ENCODE measurements at regions not wholly inside any gene's neighbourhood (a gene's known extent, or its start where the extent isn't known, plus 50 kb on each side); places are given as distances from the start of the nearest gene placed in this dataset.

GRCh38 chr11:70716986-70717775, 318.9 kb downstream of the CTTN start:
- Histone ChIP-seq H3K9me2 (ENCODE audit: insufficient read depth) (no peaks in the 10 kb centered on the region), H3K27ac (ENCODE audit: low read depth, low read length) (no peak overlapping the region), H3K36me3 (ENCODE audit: control insufficient read depth in 1 of 2, insufficient read depth in 2 of 2, low read length in 2 of 2) (no peaks in the 10 kb centered on the region), H3K4me2 (ENCODE audit: low read length) (no peak overlapping the region), H3K9ac (ENCODE audit: low read length) (no peak overlapping the region), H3K79me2 (ENCODE audit: insufficient read depth, low read length) (no peaks in the 10 kb centered on the region), H3K27me3 (ENCODE audit: insufficient read depth, low read length) (no peaks in the 10 kb centered on the region), H2AFZ (ENCODE audit: low read depth, low read length, poor library complexity, severe bottlenecking) (no peak overlapping the region), H3K4me3 (replicated peaks in 1 of 2; ENCODE audit: low read depth in 1 of 2, low read length in 2 of 2) (no peak overlapping the region), H3K4me1 (ENCODE audit: control insufficient read depth in 1 of 2, insufficient read depth in 2 of 2, low read length in 2 of 2) (no peaks in the 10 kb centered on the region), H3K9me3 (ENCODE audit: control insufficient read depth in 1 of 2, insufficient read depth in 1 of 2, low read depth in 1 of 2, low read length in 2 of 2) (no peaks in the 10 kb centered on the region), H4K20me1 (ENCODE audit: insufficient read depth) (no peaks in the 10 kb centered on the region)
- no peak for ATAC-seq
- intact Hi-C loops (cut with micrococcal nuclease): no loop called here
- ChIA-PET RAD21 (ENCODE audit: low non-redundant PET in 1 of 2, low total read pairs in 2 of 2, uncharacterized antibody in 2 of 2, unreplicated experiment in 2 of 2) (no interaction called here), CTCF (no interaction called here), POLR2A (no interaction called here)
- BruUV-seq (replicated peaks): no TSS peak
- TF ChIP-seq SIN3A (IDR thresholded peaks at IDR 0.05; ENCODE audit: low read depth) (no peak), CBX3 (IDR thresholded peaks at IDR 0.05; ENCODE audit: low read depth) (no peak), POLR2AphosphoS5 (IDR thresholded peaks at IDR 0.05; ENCODE audit: low read depth, low read length) (no peak), YY1 (IDR thresholded peaks at IDR 0.05; ENCODE audit: extremely low read depth, insufficient replicate concordance, low read depth, low read length) (no peak), POLR2A (IDR thresholded peaks at IDR 0.05; ENCODE audit: borderline replicate concordance, extremely low read depth, insufficient read depth, insufficient read length) (no peak), ELF1 (IDR thresholded peaks at IDR 0.05; ENCODE audit: borderline replicate concordance, low read depth) (no peak), EZH2 (IDR thresholded peaks at IDR 0.05) (no peak)
- DNase-seq (ENCODE audit: low read depth, low spot score): no peak

GRCh38 chr11:70717936-70718595, 319.7 kb downstream of the CTTN start:
- H3K4me1 ChIP-seq (ENCODE audit: control insufficient read depth in 1 of 2, insufficient read depth in 2 of 2, low read length in 2 of 2): no peaks in the 10 kb centered on the region
- H4K20me1 ChIP-seq (ENCODE audit: insufficient read depth): no peaks in the 10 kb centered on the region
- no peaks in the 10 kb centered on the region for H3K36me3 ChIP-seq (ENCODE audit: control insufficient read depth in 1 of 2, insufficient read depth in 2 of 2, low read length in 2 of 2)
- no peak overlapping the region for H3K4me2 ChIP-seq (ENCODE audit: low read length)
- no peaks in the 10 kb centered on the region for H3K27me3 ChIP-seq (ENCODE audit: insufficient read depth, low read length)
- BruUV-seq (replicated peaks): no TSS peak
- no peaks in the 10 kb centered on the region for H3K9me2 ChIP-seq (ENCODE audit: insufficient read depth)
- CTCF ChIA-PET: no interaction called here
- RAD21 ChIA-PET (ENCODE audit: low non-redundant PET in 1 of 2, low total read pairs in 2 of 2, uncharacterized antibody in 2 of 2, unreplicated experiment in 2 of 2): no interaction called here
- no peaks in the 10 kb centered on the region for H3K9me3 ChIP-seq (ENCODE audit: control insufficient read depth in 1 of 2, insufficient read depth in 1 of 2, low read depth in 1 of 2, low read length in 2 of 2)
- ATAC-seq (no peak), DNase-seq (ENCODE audit: low read depth, low spot score) (no peak)
- H3K27ac ChIP-seq (ENCODE audit: low read depth, low read length): no peak overlapping the region
- POLR2A ChIA-PET: no interaction called here
- no peaks in the 10 kb centered on the region for H3K79me2 ChIP-seq (ENCODE audit: insufficient read depth, low read length)
- no peak overlapping the region for H3K9ac ChIP-seq (ENCODE audit: low read length)
- H3K4me3 ChIP-seq (replicated peaks in 1 of 2; ENCODE audit: low read depth in 1 of 2, low read length in 2 of 2): no peak overlapping the region
- intact Hi-C loops (cut with micrococcal nuclease): no loop called here
- H2AFZ ChIP-seq (ENCODE audit: low read depth, low read length, poor library complexity, severe bottlenecking): no peak overlapping the region
- TF ChIP-seq EZH2phosphoT487 (IDR thresholded peaks at IDR 0.05; ENCODE audit: borderline replicate concordance): no peak
- no peak for TF ChIP-seq ELF1 (IDR thresholded peaks at IDR 0.05; ENCODE audit: borderline replicate concordance, low read depth)
- TF ChIP-seq REST (IDR thresholded peaks at IDR 0.05; ENCODE audit: low read depth): no peak
- TF ChIP-seq FOSL1 (IDR thresholded peaks at IDR 0.05; ENCODE audit: low read depth): no peak
- no peak for TF ChIP-seq RAD21 (IDR thresholded peaks at IDR 0.05; ENCODE audit: low read depth)
- TF ChIP-seq ZFX (IDR thresholded peaks at IDR 0.05): no peak
- TF ChIP-seq POLR2AphosphoS5 (IDR thresholded peaks at IDR 0.05; ENCODE audit: low read depth, low read length): no peak
- TF ChIP-seq CEBPB (IDR thresholded peaks at IDR 0.05; ENCODE audit: low read depth): no peak
- TF ChIP-seq YY1 (IDR thresholded peaks at IDR 0.05; ENCODE audit: extremely low read depth, insufficient replicate concordance, low read depth, low read length): no peak
- no peak for TF ChIP-seq SIN3A (IDR thresholded peaks at IDR 0.05; ENCODE audit: low read depth)
- no peak for TF ChIP-seq CBX3 (IDR thresholded peaks at IDR 0.05; ENCODE audit: low read depth)
- TF ChIP-seq ATF3 (IDR thresholded peaks at IDR 0.05): no peak
- no peak for TF ChIP-seq EGR1 (IDR thresholded peaks at IDR 0.05; ENCODE audit: low read depth)
- no peak for TF ChIP-seq ZNF274 (IDR thresholded peaks at IDR 0.05; ENCODE audit: low read depth, low read length)
- TF ChIP-seq JUND (IDR thresholded peaks at IDR 0.05): no peak
